ENCODE measurements at regions not wholly inside any gene's neighbourhood (a gene's known extent, or its start where the extent isn't known, plus 50 kb on each side); places are given as distances from the start of the nearest gene placed in this dataset.

- TF ChIP-seq CTCF (IDR thresholded peaks at IDR 0.05) (no peak), POLR2A (IDR thresholded peaks at IDR 0.05) (no peak)
Measured at GRCh38 chr14:56933446-56933845, 123.2 kb upstream of the OTX2 start.

All from right lobe of liver (tissue), 4 donors.